ENCODE measurements at regions not wholly inside any gene's neighbourhood (a gene's known extent, or its start where the extent isn't known, plus 50 kb on each side); places are given as distances from the start of the nearest gene placed in this dataset.

GRCh38 chr1:232688398-232688797 lies 58.5 kb upstream of the SIPA1L2 start:
- TF ChIP-seq CTCF (IDR thresholded peaks at IDR 0.05), result no peak
- TF ChIP-seq POLR2A (IDR thresholded peaks at IDR 0.05), result no peak

All from esophagus squamous epithelium (tissue), 4 donors.